NCI-H146 treated with DMSO at 0.1 percent for 48 hours (cell line): ENCODE measurements at regions not wholly inside any gene's neighbourhood (a gene's known extent, or its start where the extent isn't known, plus 50 kb on each side); places are given as distances from the start of the nearest gene placed in this dataset.

Experiments
- DNase-seq: peaks from one replicate; lab custom pipeline; 2025; ENCODE audit not compliant: unreplicated experiment; lab: John Stamatoyannopoulos, UW

GRCh38 chr9:1320607-1321195 lies 270.5 kb downstream of the DMRT2 start:
- no peak for DNase-seq

GRCh38 chr9:1327467-1327866 lies 277.3 kb downstream of the DMRT2 start:
- DNase-seq = no peak

GRCh38 chr9:1328341-1328740 lies 278.2 kb downstream of the DMRT2 start:
- DNase-seq = no peak

- no peak for DNase-seq
These were observed 281.4 kb downstream of the DMRT2 start for GRCh38 chr9:1331546-1332038.

- no peak for DNase-seq
These were observed 282.0 kb downstream of the DMRT2 start for GRCh38 chr9:1332156-1332555.

GRCh38 chr9:1335174-1335573 lies 285.0 kb downstream of the DMRT2 start:
- no peak for DNase-seq

- DNase-seq = no peak
These were observed 287.0 kb downstream of the DMRT2 start for GRCh38 chr9:1337169-1337568.

- no peak for DNase-seq
These were observed 290.2 kb downstream of the DMRT2 start for GRCh38 chr9:1340390-1340789.

GRCh38 chr9:1353291-1353690 lies 303.1 kb downstream of the DMRT2 start:
- no peak for DNase-seq

GRCh38 chr9:1354086-1354485 lies 303.9 kb downstream of the DMRT2 start:
- DNase-seq = no peak

- DNase-seq = no peak
These were observed 304.4 kb downstream of the DMRT2 start for GRCh38 chr9:1354606-1355005.

- no peak for DNase-seq
These were observed 305.5 kb downstream of the DMRT2 start for GRCh38 chr9:1355656-1356055.

GRCh38 chr9:1362845-1363244 lies 312.7 kb downstream of the DMRT2 start:
- DNase-seq = no peak

- no peak for DNase-seq
These were observed 316.1 kb downstream of the DMRT2 start for GRCh38 chr9:1366276-1366675.

GRCh38 chr9:1369297-1369696 lies 319.1 kb downstream of the DMRT2 start:
- no peak for DNase-seq

- no peak for DNase-seq
These were observed 323.3 kb downstream of the DMRT2 start for GRCh38 chr9:1373445-1373844.

- no peak for DNase-seq
These were observed 333.8 kb downstream of the DMRT2 start for GRCh38 chr9:1383899-1384455.

- no peak for DNase-seq
These were observed 334.7 kb downstream of the DMRT2 start for GRCh38 chr9:1384816-1385215.

GRCh38 chr9:1386420-1386819 lies 336.3 kb downstream of the DMRT2 start:
- no peak for DNase-seq

- DNase-seq = no peak
These were observed 338.1 kb downstream of the DMRT2 start for GRCh38 chr9:1388216-1388615.

GRCh38 chr9:1400983-1401382 lies 350.8 kb downstream of the DMRT2 start:
- DNase-seq = no peak

GRCh38 chr9:1404940-1405339 lies 354.8 kb downstream of the DMRT2 start:
- no peak for DNase-seq

- no peak for DNase-seq
These were observed 361.7 kb downstream of the DMRT2 start for GRCh38 chr9:1411826-1412225.
